NCI-H1092 treated with DMSO at 0.1 percent for 48 hours (cell line): ENCODE measurements at regions not wholly inside any gene's neighbourhood (a gene's known extent, or its start where the extent isn't known, plus 50 kb on each side); places are given as distances from the start of the nearest gene placed in this dataset.
"Not testable (repeated sequence)": the region's sequence is repeated elsewhere in the genome, so short reads cannot be mapped to it uniquely, and the experiment has no call there.

Source experiments
- DNase-seq: peaks from one replicate; lab custom pipeline; 2025; lab: John Stamatoyannopoulos, UW

DNA sequence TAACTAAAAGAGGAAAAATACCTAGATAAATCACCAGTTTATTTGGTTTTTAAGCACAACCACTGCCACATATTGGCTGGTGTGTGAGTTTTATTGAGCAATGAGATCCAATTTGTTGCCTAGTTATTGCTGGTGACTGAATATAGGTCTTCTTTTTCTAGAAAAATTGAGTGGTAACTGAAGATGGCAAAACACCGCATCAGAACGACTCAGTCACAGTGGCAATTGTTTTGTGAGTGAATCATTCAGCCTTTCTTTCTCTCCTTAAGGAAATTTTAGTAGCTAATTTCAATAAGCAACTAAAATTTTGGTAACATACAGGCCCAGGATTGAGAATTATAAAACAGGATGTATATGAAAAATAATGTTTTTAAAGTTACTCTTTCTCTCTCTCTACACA is 533.0 kb downstream of the KCNA4 start:
- no peak for DNase-seq

DNA sequence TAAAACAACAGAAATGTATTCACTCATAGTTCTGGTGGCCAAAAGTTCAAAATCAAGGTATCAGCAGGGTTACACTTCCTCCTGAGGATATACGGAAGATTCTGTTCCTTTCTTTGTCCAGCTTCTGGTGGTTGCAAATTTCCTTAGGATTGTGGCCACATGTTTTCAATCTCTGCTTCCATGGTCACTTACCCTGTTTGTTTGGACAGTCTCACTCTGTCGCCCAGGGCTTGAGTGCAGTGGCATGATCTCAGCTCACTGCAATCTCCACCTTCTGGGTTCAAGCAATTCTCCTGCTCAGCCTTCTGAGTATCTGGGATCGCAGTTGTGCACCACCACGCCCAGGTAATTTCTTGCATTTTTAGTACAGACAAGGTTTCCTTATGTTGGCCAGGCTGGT is 534.3 kb downstream of the KCNA4 start:
- DNase-seq, result no peak

DNA sequence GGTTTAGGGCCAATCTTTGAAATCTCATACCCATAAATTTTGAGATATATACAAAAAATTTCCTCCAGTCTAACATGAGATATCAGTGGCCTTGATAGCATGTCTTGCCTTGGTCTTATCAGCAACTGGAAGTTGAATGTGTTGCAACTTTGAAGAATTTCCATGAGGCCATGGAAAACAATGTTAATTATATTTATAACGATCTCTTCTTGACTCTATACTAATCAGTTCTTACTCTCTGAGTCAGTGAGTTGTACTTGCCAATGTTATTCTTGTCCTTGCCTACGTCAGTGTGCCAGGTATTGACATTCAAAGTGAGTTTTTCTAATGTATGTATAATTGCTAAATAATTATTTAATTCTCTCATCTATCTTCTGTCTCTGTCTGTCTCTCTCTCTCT is 535.1 kb downstream of the KCNA4 start:
- DNase-seq, result no peak

DNA sequence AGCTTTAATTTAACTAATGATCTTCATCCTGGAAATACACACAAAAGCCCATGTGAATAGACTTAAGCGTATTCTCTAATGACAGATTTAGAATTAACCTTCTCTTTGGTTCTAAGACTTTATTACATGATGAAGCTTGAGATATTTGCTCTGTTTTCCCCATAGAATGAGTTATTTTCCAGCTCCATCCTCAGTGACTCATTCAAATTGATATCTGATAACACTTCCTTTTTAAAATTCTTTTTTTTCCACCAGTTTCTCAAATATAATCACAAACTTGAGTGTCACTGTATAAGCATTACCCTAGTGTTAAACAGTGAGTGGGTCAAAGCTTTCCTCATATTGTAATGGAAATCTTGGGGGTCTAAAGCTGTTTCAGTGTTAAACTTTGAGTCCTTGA is 535.8 kb downstream of the KCNA4 start:
- DNase-seq, result no peak

DNA sequence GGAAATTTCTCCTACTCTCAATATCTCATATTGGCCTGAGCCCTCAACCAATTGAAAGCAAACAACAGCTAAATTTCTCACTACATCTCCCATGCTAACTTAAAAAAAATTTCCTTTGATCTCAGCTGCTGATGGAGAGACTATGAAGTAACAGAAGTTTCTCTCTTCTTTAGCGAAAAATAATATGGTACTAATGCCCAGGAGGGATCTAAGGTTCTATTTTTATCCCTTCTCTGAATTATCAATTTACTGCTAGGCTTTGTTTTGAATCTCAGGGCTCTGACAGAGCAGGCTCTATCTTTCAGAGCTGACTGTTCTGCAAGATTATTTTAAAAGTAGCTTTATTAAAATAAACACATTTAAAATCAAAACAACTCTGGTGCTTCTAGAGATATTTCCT is 558.6 kb downstream of the KCNA4 start:
- no peak for DNase-seq

DNA sequence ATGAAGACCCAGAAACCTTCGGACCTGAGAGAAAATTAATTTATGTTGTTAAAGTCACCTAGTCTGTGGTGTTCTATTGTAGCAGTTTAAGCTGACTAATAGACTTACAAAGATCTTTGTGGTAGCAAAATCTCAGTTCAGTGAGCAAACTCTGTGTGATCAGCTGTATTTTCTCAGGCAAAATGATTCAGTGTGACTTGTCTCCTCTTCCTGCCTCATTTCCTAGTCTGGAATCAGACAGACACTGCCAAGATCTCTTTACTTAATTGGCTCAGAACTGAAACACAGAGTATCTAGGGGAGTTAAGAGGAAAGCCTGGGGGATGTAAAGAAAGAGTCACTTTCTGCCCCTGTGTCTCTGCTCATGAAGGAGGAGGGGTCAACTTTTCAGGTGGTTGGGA is 564.7 kb downstream of the KCNA4 start:
- no peak for DNase-seq

DNA sequence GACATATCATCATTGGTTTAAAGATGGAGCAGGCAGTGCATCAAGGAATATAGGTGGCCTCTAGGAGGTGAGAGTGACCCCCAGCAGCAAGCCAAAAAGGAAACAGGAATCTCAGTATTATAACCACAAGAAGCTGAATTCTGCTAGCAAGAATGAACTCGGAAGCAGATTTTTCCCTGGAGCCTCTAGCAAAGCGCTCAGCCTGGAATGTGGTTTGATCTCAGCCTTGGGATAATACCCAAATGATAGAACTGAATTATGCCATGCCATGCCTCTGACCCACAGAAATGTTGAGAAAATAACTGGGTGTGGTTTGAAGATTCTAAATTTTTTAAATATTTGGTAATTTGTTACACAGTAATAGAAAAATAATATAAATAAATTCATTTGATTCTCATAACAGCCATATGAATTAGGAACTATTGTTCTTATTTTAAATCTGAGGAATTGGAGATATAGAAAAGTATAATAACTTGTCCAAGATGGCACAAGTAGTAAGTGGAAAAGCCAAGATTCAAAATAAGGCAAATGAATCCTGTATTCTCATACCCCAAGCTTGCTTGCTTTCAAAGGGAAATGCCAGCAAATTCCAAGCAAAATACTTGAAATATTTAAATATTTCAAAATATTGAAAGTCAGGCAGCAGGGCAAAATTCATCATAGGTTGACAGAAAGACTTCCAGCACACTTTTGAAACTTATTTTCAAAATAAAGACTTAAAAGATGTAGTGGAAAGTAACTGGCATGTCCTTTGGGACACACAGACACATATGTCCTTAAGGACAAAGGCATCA is 567.4 kb downstream of the KCNA4 start:
- no peak for DNase-seq

DNA sequence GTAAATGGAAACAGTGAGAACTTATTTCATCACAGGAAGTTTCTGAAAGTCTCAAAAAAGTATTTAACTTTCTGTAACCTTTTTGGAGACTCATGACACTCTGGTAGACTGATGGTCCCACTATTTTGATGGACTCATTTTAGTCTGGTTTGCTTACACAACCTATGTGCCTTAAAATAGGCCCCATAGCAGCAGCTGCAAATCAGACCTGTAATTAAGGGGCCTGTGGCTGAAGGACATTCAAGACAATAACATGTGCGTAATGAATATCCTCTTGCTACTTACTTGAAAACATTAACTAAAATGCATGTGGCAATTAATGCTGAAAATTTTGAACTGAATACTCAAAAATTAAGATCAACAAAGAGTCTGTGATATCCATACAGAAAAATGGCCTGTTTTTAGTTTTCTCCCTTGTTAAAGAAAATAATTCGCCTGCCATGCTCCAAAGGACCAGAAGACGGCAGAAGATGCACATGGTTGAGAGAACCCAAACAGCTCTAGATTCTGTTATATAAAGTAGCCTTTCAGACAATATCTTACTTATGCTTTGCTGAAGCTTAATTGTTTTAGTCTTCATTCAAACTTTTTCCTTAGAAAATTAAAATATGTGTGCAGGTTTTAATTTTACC is 568.5 kb downstream of the KCNA4 start:
- peak; percentile 4 for DNase-seq

DNA sequence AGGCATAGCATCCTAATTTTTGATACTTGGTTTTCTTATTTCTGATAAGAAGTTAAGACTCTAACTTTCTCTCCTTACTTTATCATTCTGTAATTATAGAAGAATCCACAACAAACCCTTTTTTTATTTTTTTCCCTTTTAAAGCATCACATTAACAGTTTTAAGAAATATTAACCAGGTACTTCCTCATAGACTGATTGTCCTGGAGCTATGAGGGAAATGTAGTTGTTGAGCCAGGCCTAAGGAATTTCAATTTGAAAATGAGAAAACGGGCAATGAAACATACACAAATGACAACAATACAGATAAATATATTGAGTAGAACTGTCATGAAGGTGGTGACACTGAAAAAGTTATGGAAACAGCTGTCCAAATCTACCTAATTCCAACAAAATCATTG is 569.0 kb downstream of the KCNA4 start:
- DNase-seq, result no peak

DNA sequence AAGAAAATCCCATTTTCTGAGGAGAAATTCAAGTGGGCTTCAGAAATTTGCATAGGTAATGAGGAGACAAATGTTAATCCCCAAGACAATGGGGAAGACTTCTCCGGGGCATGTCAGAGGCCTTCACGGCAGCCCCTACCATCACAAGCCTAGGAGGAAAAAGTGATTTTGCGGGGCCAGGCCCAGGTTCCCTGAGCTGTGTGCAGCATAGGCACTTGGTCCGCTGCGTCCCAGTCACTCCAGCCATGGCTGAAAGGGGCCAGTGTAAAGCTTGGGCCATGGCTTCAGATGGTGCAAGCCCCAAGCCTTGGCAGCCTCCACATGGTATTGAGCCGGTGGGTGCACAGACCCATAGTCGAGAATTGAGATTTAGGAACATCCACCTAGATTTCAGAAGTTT is 570.7 kb downstream of the KCNA4 start:
- DNase-seq, result no peak

DNA sequence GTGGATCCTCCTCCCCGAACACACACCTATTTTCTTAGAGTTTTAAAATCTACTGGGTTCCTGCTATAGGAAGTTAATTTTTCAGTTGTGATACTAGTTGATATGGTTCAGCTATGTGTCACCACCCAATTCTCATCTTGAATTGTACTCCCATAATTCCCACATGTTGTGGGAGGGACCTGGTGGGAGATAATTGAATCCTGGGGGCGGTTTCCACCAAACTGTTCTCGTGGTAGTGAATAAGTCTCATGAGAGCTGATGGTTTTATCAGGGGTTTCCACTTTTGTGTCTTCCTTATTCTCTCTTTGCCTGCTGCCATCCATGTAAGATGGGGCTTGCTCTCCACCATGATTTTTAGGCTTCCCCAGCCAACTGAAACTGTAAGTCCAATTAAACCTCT is 571.6 kb downstream of the KCNA4 start:
- not testable (repeated sequence) for DNase-seq

DNA sequence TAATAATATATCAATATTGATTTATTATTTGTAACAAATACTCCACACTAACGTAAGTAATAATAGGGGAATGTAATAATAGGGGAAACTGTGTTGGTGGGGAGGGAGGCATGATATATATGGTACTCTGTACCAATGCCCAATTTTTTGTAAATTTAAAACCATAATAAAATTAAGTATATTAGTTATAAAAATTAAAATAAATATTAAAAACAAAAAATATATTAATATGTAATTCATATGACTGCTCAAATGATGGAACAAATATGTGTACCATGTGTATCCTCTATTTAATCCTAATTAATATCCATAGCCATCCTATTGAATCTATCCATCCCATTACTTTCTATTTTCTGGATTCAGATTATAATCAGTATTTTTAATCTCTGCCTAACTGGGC is 578.0 kb downstream of the KCNA4 start:
- DNase-seq, result no peak

DNA sequence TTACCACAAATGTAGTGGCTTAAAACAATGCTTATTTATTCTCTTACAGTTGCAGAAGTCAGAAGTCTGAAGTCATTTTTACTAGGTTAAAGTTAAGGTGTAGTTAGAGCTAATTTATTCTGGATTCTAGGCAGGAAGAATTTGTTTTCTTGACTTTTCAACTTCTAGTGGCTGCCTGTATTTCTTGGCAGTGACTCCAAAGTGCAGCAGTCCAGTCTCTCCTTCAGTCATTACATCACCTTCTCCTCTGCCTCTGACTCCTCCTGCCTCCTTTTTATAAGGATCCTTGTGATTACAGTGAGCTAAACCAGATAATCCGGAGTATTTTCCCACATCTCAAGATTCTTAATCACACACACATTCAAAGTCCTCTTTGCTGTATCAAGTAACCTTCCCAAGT is 581.4 kb downstream of the KCNA4 start:
- no peak for DNase-seq

DNA sequence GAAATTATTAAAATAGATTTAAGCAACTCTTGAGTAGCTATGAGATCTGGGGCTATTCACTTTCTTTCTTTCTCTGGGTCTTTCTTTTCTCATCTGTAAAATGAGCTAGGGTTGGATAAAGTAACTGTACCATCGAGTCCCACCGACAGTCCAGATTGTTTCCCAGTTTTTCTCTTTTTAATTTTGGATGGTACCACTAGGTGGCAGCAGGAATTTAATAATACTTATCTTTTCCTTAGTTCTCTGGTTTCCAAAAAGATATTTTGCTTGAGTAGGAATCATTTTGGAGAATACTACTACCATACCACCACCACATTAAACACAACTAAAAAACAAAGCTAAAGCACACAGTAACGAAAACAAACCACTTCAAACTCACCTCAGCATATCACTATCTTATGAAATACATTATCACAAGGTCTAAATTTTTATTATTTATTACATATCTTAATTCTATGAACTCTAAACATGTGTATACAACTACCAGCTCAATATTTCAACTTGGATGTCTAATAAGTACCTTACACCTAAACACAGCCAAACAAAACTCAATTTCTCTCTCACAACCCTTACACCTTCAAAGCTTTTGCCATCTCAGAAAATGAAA is 584.0 kb downstream of the KCNA4 start:
- peak; percentile 3 for DNase-seq

DNA sequence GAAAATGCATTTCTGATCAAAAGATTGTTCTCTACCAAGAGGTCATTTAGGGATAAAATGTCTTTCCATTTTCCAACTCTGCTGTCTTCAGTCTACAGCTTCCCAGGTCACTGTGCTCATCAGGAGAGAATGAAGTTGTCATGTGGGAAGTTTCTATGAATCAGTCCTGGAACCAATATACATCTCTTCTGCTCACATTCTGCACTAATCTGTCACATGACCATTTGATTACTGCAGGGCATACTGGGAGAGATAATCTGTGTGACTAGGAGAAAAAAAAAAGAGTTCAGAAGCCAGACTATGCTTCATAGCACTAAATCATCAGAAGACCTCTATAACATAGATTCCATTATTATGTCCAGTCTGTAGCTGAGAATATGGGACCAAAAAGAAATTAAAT is 611.5 kb downstream of the KCNA4 start:
- DNase-seq, result no peak

DNA sequence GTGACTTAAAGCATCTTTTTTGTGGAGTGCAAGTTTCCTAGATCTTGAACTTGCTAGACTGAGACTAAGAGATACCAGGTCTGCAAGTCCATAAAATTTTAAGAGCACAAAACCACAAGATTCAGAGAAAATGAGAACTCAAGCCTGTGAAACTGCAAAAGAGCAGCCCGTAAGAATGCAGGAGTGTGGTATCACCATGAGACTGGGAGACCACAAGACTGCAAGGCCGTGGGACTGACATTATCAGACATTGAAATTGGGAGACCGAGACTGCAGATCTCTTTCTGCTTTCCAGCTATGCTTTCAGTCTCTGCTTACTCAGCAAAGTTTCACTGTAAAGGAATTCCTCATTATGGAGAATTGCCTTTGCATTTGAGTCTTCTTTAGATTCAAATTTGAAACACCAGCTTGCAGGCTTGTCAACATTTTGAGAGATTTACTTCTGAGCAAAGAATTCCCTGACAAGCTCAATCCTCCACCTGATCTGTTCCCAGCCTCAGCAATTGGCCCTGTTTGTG is 621.2 kb downstream of the KCNA4 start:
- DNase-seq, result no peak

DNA sequence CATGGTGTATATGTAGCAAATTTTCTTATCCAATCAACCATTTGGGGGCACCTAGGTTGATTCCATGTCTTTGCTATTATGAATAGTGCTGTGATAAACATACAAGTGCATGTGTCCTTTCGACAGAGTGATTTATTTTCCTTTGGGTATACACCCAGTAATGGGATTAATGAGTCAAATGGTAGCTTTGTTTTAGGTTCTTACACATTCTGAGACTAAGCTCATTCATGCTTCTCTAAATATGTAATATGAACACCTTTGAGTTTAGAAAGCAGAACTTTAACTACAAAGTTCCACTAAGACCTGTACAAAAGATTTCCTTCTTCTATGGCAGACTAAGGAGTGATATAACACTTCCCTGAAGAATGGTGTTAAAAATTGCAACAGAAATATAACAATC is 627.0 kb downstream of the KCNA4 start:
- no peak for DNase-seq

DNA sequence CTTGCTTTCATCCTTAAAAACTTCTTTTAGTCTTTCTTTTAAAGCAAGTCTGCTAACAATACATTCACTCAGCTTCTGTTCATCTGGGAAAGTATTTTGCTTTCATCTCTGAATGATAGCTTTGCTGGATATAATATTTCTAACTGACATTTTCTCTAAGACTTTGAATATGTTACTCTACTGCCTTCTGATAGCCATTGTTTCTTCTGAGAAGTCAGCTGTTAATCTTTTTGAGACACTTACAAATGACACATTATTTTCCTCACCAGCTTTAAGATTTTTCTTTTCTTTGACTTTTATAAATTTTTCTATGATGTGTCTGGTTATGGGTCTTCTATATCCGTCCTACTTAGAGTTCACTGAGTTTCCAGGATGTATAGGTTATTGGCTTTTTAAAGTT is 643.1 kb downstream of the KCNA4 start:
- no peak for DNase-seq

DNA sequence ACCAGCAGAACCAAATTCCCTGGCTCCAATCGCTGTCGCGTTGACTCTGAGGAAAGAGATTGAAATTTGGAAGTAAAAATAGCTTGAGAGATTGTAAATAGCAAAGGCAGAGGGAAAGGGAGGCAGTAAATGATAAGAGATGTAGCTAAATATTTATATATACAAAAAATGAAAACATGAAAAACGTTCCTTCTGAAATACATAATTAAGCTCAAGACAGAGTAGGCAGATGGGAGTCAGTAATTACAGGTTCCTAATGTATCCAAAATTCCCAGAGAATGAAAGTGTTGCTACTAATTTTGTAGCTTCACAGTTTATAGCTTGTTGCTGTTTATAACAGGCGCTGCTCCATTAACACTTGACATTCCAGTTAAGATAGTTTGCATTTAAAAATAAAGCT is 648.7 kb downstream of the KCNA4 start:
- no peak for DNase-seq

DNA sequence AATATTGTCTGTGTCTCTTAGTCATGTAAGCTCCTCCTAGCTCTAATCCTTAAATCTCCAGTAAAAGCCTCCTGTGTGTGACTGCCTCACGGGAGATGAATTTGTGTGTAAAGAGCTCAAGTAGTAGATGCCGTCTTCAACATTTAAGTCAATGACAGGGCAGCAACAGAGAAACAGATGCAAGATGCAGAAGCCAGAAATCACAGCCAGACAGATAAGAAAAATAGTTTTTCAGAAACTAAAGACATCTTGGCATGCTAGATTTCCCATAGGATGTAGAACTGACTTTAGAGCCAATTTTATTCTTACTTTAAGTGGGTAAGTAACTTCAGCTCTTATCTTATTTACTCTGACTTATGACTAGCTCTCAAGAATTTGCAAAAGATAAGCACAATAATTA is 652.8 kb downstream of the KCNA4 start:
- no peak for DNase-seq

DNA sequence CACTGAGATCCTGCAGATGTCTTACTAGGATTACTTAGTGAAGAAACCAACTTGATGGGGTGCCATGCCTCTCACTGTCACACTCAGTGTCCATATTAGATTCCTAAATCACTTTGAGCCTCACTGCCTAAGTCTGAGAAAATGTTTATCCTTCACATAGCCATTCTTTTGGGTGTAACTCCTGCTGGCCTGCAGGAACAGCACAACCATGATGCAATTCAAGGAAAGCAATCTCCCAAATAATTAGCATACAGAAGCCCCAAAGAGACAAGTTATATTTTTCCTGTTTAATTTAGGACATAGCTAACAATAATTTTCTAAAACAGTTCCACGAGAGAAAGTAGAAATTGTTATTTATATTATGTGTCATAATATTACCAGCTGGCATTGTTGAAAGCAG is 655.5 kb downstream of the KCNA4 start:
- DNase-seq, result no peak

DNA sequence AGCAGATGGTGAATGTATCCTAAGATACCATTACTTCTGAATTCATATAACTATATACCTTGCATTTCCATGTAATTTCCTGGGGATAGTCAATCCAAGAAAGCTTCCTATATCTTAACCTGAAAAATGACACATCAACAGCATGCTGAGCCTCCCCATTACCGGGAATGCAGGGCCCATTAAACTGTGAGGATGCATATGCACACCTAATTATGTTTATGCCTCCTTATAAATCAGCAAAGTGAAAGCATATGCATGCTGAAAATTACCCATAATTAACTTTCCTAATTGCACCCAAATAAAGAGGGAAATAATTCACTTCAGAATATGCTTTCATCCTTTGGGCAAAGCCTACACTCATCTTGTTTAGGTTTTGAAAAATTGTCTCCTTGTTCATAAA is 663.0 kb downstream of the KCNA4 start:
- DNase-seq, result no peak

DNA sequence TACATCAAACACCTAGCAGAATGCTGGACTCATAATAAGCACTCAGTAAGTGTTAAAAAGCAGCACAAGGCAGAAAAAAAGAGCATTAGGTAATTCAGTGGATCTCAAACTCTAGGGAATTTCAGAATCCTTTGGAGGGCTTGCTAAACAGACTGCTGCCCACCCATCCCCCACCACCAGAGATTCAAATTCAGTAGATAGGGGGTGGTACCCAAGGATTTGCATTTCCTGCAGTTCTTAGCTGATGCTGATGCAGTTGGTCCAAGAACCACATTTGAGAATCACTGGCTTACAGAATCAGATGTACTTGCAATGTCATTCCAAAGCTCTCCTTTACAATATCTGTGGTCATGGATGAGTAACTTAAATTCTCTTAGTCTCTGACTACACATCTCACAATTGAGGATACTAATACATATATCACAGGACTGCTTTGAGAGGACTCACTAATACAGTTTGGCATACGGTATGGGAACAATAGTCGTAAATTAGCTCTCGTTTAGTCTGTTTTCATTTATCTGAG is 664.5 kb downstream of the KCNA4 start:
- DNase-seq, result no peak
